H1 (cell line): ENCODE measurements at regions not wholly inside any gene's neighbourhood (a gene's known extent, or its start where the extent isn't known, plus 50 kb on each side); places are given as distances from the start of the nearest gene placed in this dataset.

Experiments used
- CTCF ChIA-PET: fragments of 300-600 bp; sonication (Branson Sonifier 250); formaldehyde crosslinking; loops from one replicate; lab custom pipeline; 2021; ENCODE audit not compliant: partially characterized antibody; lab: Charles Lee
- POLR2A ChIA-PET: fragments of 300-600 bp; sonication (Branson Sonifier 250); formaldehyde crosslinking; loops from one replicate; lab custom pipeline; 2021; ENCODE audit warnings: inconsistent platforms; ENCODE audit not compliant: partially characterized antibody; lab: Charles Lee
- DNase-seq, 2 experiments: peaks; one replicate each; pipeline versions ENCODE4 v3.0.0 to v3.0.0-alpha.2; 2010 to 2022; ENCODE audit warnings: low spot score in 2 of 2, low read depth in 1 of 2, mixed read lengths in 1 of 2
- FAIRE-seq: peaks from 2 replicates; lab custom pipeline; 2011; peaks lifted over from hg19 to GRCh38; lab: Jason Lieb, UNC
- H2AFZ ChIP-seq: 2 replicates; pipeline ENCODE4 v1.8.1; 2012; ENCODE audit warnings: low read length, inconsistent platforms
- H2AK5ac ChIP-seq: 2 replicates; pipeline ENCODE4 v1.6.1; 2013; ENCODE audit warnings: low read depth, low read length
- H2BK120ac ChIP-seq: replicated peaks from 2 replicates; pipeline ENCODE3; 2013; ENCODE audit warnings: low read depth, low read length, inconsistent platforms
- H2BK12ac ChIP-seq: 2 replicates; pipeline ENCODE4 v1.6.1; 2013; ENCODE audit warnings: low read depth, low read length
- H2BK15ac ChIP-seq: 2 replicates; pipeline ENCODE4 v1.6.1; 2013; ENCODE audit warnings: low read length
- H2BK20ac ChIP-seq: 2 replicates; pipeline ENCODE4 v1.6.1; 2013; ENCODE audit warnings: low read length
- H2BK5ac ChIP-seq: 2 replicates; pipeline ENCODE4 v1.6.1; 2013; ENCODE audit warnings: low read depth, low read length
- H3K14ac ChIP-seq: 2 replicates; pipeline ENCODE4 v1.6.1; 2013; ENCODE audit warnings: inconsistent platforms; ENCODE audit not compliant: insufficient read length
- H3K18ac ChIP-seq: 2 replicates; pipeline ENCODE4 v1.6.1; 2013; ENCODE audit warnings: low read length; ENCODE audit errors: extremely low read depth
- H3K23ac ChIP-seq: 2 replicates; pipeline ENCODE4 v1.6.1; 2013; ENCODE audit warnings: inconsistent platforms; ENCODE audit not compliant: insufficient read length
- H3K23me2 ChIP-seq: 2 replicates; pipeline ENCODE4 v1.6.1; 2013; ENCODE audit warnings: low read depth, low read length
- H3K27ac ChIP-seq: 2 replicates; pipeline ENCODE4 v1.6.1; 2011; ENCODE audit warnings: low read depth, low read length, inconsistent platforms
- H3K27me3 ChIP-seq, 4 experiments: replicated peaks in 1 of 4; 1 replicate in 1 of 4; 2 replicates in 3 of 4; pipeline versions ENCODE4 v1.6.1 to v1.8.1; 2011 to 2013; ENCODE audit warnings: low read length in 3 of 4, mild to moderate bottlenecking in 3 of 4, inconsistent platforms in 2 of 4, mixed read lengths in 2 of 4, moderate library complexity in 1 of 4; ENCODE audit not compliant: control insufficient read depth in 3 of 4, insufficient read depth in 3 of 4; ENCODE audit errors: extremely low read depth in 1 of 4
- H3K36me3 ChIP-seq, 4 experiments: 2 replicates each; pipeline versions ENCODE4 v1.6.1 to v1.8.1; 2011 to 2013; ENCODE audit warnings: mild to moderate bottlenecking in 4 of 4, low read length in 3 of 4, moderate library complexity in 2 of 4, control low read depth in 1 of 4, inconsistent platforms in 1 of 4; ENCODE audit not compliant: insufficient read depth in 4 of 4, control insufficient read depth in 2 of 4
- H3K4ac ChIP-seq: replicated peaks from 2 replicates; pipeline ENCODE3; 2013; ENCODE audit warnings: low read length, low read depth, mixed read lengths, inconsistent platforms; ENCODE audit not compliant: insufficient read length
- H3K4me1 ChIP-seq, 4 experiments: replicated peaks in 1 of 4; 1 replicate in 1 of 4; 2 replicates in 3 of 4; pipeline versions ENCODE4 v1.6.1 to v1.8.1; 2011 to 2013; ENCODE audit warnings: low read length in 3 of 4, inconsistent platforms in 2 of 4, mixed read lengths in 1 of 4; ENCODE audit not compliant: insufficient read depth in 4 of 4, control insufficient read depth in 3 of 4
- H3K4me2 ChIP-seq, 2 experiments: 2 replicates each; pipeline versions ENCODE4 v1.6.1 to v1.8.1; 2011 to 2013; ENCODE audit warnings: low read depth in 2 of 2, low read length in 2 of 2, control low read depth in 1 of 2, inconsistent platforms in 1 of 2, mild to moderate bottlenecking in 1 of 2; ENCODE audit not compliant: insufficient read depth in 1 of 2
- H3K4me3 ChIP-seq, 4 experiments: fragments of 200-600, 300-600 bp in 1 of 4; sonication (generic), shearing (Covaris generic), sonication (Bioruptor Twin) in 1 of 4; 2 replicates each; pipeline versions ENCODE4 v1.5.1 to v1.8.1; 2011 to 2016; ENCODE audit warnings: low read length in 4 of 4, low read depth in 3 of 4, control low read depth in 2 of 4, inconsistent platforms in 2 of 4, mild to moderate bottlenecking in 2 of 4, mixed read lengths in 1 of 4, moderate library complexity in 1 of 4; ENCODE audit not compliant: insufficient read depth in 2 of 4; ENCODE audit errors: extremely low read depth in 1 of 4
- H3K56ac ChIP-seq: replicated peaks from 2 replicates; pipeline ENCODE3; 2013; ENCODE audit warnings: low read depth, mild to moderate bottlenecking, mixed read lengths, low read length, inconsistent platforms; ENCODE audit not compliant: insufficient read length
- H3K79me1 ChIP-seq: 2 replicates; pipeline ENCODE4 v1.6.1; 2013; ENCODE audit warnings: low read depth, low read length, control low read depth
- H3K79me2 ChIP-seq, 2 experiments: 2 replicates each; pipeline versions ENCODE4 v1.6.1 to v1.8.1; 2012 to 2013; ENCODE audit warnings: low read length in 2 of 2, mild to moderate bottlenecking in 2 of 2, inconsistent platforms in 1 of 2; ENCODE audit not compliant: insufficient read depth in 2 of 2, control insufficient read depth in 1 of 2
- H3K9ac ChIP-seq, 4 experiments: replicated peaks in 1 of 4; 1 replicate in 1 of 4; 2 replicates in 3 of 4; pipeline versions ENCODE4 v1.6.1 to v1.8.1; 2011 to 2013; ENCODE audit warnings: low read depth in 3 of 4, low read length in 3 of 4, control low read depth in 2 of 4, mild to moderate bottlenecking in 2 of 4, moderate library complexity in 2 of 4, inconsistent platforms in 1 of 4; ENCODE audit errors: extremely low read depth in 1 of 4
- H3K9me3 ChIP-seq, 2 experiments: 2 replicates each; pipeline versions ENCODE4 v1.6.1 to v1.8.1; 2012 to 2013; ENCODE audit warnings: mild to moderate bottlenecking in 2 of 2, moderate library complexity in 2 of 2, control low read depth in 1 of 2, inconsistent platforms in 1 of 2, low read depth in 1 of 2, low read length in 1 of 2, mixed read lengths in 1 of 2; ENCODE audit not compliant: insufficient read depth in 2 of 2
- H4K20me1 ChIP-seq, 2 experiments: replicated peaks in 1 of 2; 2 replicates each; pipeline versions ENCODE3 to v1.8.1; 2011 to 2013; ENCODE audit warnings: inconsistent platforms in 2 of 2, low read length in 2 of 2, mild to moderate bottlenecking in 1 of 2; ENCODE audit not compliant: insufficient read depth in 2 of 2, control insufficient read depth in 1 of 2
- H4K5ac ChIP-seq: 2 replicates; pipeline ENCODE4 v1.6.1; 2013; ENCODE audit warnings: low read length, low read depth, mixed read lengths, inconsistent platforms; ENCODE audit not compliant: insufficient read length
- H4K8ac ChIP-seq: 2 replicates; pipeline ENCODE4 v1.8.0; 2013; ENCODE audit warnings: mild to moderate bottlenecking, moderate library complexity, low read length, inconsistent platforms; ENCODE audit not compliant: insufficient read depth; ENCODE audit errors: extremely low read depth
- H4K91ac ChIP-seq: replicated peaks from 2 replicates; pipeline ENCODE3; 2013; ENCODE audit warnings: low read length, mixed read lengths, inconsistent platforms; ENCODE audit not compliant: insufficient read length
- BCL11A ChIP-seq, 2 experiments: IDR thresholded peaks; one replicate each; pipeline ENCODE4 v1.6.1; 2011; ENCODE audit warnings: low read depth in 2 of 2, low read length in 2 of 2, mild to moderate bottlenecking in 2 of 2
- GTF2F1 ChIP-seq: IDR thresholded peaks from 2 replicates; pipeline ENCODE4 v1.6.1; 2012; ENCODE audit warnings: low read depth, low read length, improper control_type of control experiment, borderline replicate concordance
- KDM4A ChIP-seq: IDR thresholded peaks from one replicate; pipeline ENCODE4 v1.7.1; 2012; ENCODE audit warnings: low read depth, mild to moderate bottlenecking, moderate library complexity, low read length, inconsistent platforms; ENCODE audit not compliant: severe bottlenecking
- SIN3A ChIP-seq, 2 experiments: IDR thresholded peaks in 1 of 2; conservative IDR thresholded peaks in 1 of 2; 2 replicates each; pipeline ENCODE4 v1.6.1; 2011 to 2012; ENCODE audit warnings: low read length in 2 of 2, improper control_type of control experiment in 1 of 2, low read depth in 1 of 2, mild to moderate bottlenecking in 1 of 2
- TAF7 ChIP-seq: optimal IDR thresholded peaks from 2 replicates; pipeline ENCODE3; 2011; ENCODE audit warnings: low read depth, mild to moderate bottlenecking, inconsistent platforms, low read length, moderate library complexity, borderline replicate concordance
- TBP ChIP-seq: IDR thresholded peaks from 2 replicates; pipeline ENCODE4 v1.6.1; 2011; ENCODE audit warnings: low read depth, low read length, improper control_type of control experiment
- WGBS, 2 experiments: shearing (Covaris generic) in 1 of 2; methylation state at CpG; one replicate each; pipeline versions ENCODE4 v1.1.6 to v1.1.7; 2013 to 2015; ENCODE audit warnings: low lambda C conversion rate in 2 of 2, mixed read lengths in 2 of 2, inconsistent platforms in 1 of 2, low coverage in 1 of 2, missing lambda C conversion rate in 1 of 2; ENCODE audit not compliant: insufficient replicate concordance in 2 of 2, insufficient coverage in 1 of 2, insufficient read length in 1 of 2; ENCODE audit errors: extremely low coverage in 1 of 2, missing lambda C conversion rate in 1 of 2; 5-methylcytosine and 5-hydroxymethylcytosine counted together

- TF ChIP-seq SIN3A (conservative IDR thresholded peaks at IDR 0.05 in 1 of 2, IDR thresholded peaks at IDR 0.05 in 1 of 2; ENCODE audit: low read depth in 1 of 2, low read length in 2 of 2) (no peak), TAF7 (no peak), BCL11A (IDR thresholded peaks at IDR 0.05; ENCODE audit: low read depth in 2 of 2, low read length in 2 of 2) (no peak), GTF2F1 (no peak), TBP (no peak), KDM4A (no peak)
- Histone ChIP-seq H3K4me1 (no peaks in the 10 kb centered on the region; a peak in 1 of 7 replicates), H4K20me1 (no peaks in the 10 kb centered on the region), H3K4ac (no peak overlapping the region), H3K56ac (no peak overlapping the region), H3K27me3 (no peaks in the 10 kb centered on the region), H2BK15ac (no peak overlapping the region), H3K14ac (no peak overlapping the region), H4K91ac (no peak overlapping the region), H2BK5ac (no peak overlapping the region), H3K9ac (no peak overlapping the region), H3K4me3 (no peak overlapping the region), H2BK20ac (no peak overlapping the region), H3K36me3 (no peaks in the 10 kb centered on the region), H4K8ac (no peak overlapping the region), H2BK12ac (no peak overlapping the region), H2AK5ac (no peak overlapping the region), H3K23me2 (no peaks in the 10 kb centered on the region), H3K79me2 (no peaks in the 10 kb centered on the region), H3K4me2 (no peak overlapping the region), H2AFZ (no peak overlapping the region), H3K18ac (no peak overlapping the region), H3K9me3 (no peaks in the 10 kb centered on the region), H2BK120ac (no peak overlapping the region), H4K5ac (no peak overlapping the region), H3K23ac (no peak overlapping the region), H3K79me1 (no peaks in the 10 kb centered on the region), H3K27ac (no peak overlapping the region)
- 90% methylated on average over 4 of the region's 4 CpGs; no CpG with 5 or more reads in 1 of the 2 experiments for WGBS, 2 experiments
- no peak for DNase-seq
- ChIA-PET POLR2A (no interaction called here), CTCF (interaction anchor here (0.6 to 1.5 kb wide), 2 partner anchors 12 to 237 kb away, joined by 3 to 4 read pairs; no protein-coding TSS in a partner anchor)
- no peak for FAIRE-seq
These were observed 161.0 kb upstream of the TUT7 start for GRCh38 chr9:86515221-86515620.
